NB4 (cell line): ENCODE measurements at regions not wholly inside any gene's neighbourhood (a gene's known extent, or its start where the extent isn't known, plus 50 kb on each side); places are given as distances from the start of the nearest gene placed in this dataset.

ENCODE experiments used
- POLR2A ChIP-seq: IDR thresholded peaks from 2 replicates; pipeline ENCODE4 v1.6.1; 2011; ENCODE audit warnings: mild to moderate bottlenecking; ENCODE audit not compliant: insufficient read length; ENCODE audit errors: extremely low read depth
- TF ChIP-seq, protein P1 (sequence below): IDR thresholded peaks from one replicate; pipeline ENCODE4 v1.5.1; 2012; ENCODE audit warnings: low read depth, low read length

DNA sequence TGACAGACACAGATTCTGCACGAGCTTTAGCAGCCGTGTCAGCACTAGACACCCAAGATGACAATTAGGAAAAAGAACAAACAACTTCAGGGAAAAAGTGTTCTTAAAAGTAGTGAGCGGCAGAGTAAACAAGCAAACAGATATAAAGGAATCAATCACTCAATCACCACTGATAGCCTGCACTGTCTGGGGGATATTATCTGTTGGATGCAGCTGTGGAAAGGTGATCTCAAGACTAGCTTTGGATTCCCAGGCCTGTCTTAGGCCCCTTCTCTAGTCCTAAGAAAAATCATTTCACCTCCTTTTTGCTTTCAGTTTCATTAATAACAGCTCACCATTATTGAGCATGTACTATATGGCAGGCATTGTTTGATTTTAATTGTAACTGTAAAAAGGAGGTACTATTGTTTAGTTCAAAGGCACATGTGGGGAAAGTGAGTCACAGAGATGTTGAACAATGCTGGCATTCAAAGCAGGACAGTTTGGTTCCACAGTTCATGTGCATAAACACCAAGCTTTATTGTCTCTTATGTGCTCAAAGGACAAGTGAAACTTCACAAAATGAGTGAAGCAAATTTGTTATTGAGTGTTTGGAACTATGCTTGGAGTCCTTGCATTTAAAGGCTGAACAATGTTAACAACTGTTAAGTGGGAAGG lies 147.3 kb upstream of the TCF4 start:
- TF ChIP-seq, protein P1, sequence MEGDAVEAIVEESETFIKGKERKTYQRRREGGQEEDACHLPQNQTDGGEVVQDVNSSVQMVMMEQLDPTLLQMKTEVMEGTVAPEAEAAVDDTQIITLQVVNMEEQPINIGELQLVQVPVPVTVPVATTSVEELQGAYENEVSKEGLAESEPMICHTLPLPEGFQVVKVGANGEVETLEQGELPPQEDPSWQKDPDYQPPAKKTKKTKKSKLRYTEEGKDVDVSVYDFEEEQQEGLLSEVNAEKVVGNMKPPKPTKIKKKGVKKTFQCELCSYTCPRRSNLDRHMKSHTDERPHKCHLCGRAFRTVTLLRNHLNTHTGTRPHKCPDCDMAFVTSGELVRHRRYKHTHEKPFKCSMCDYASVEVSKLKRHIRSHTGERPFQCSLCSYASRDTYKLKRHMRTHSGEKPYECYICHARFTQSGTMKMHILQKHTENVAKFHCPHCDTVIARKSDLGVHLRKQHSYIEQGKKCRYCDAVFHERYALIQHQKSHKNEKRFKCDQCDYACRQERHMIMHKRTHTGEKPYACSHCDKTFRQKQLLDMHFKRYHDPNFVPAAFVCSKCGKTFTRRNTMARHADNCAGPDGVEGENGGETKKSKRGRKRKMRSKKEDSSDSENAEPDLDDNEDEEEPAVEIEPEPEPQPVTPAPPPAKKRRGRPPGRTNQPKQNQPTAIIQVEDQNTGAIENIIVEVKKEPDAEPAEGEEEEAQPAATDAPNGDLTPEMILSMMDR, result no peak
- no peak for TF ChIP-seq POLR2A
